Calu3 (cell line): ENCODE measurements at regions not wholly inside any gene's neighbourhood (a gene's known extent, or its start where the extent isn't known, plus 50 kb on each side); places are given as distances from the start of the nearest gene placed in this dataset.
A peak's percentile ranks its signal among the peaks of the same experiment; 100 is the strongest.

Experiments
- BruUV-seq: library from RNA; stranded (reverse); fragments of 400-500 nt; replicated peaks from 2 replicates; lab custom pipeline; 2021; lab: Mats Ljungman, UMichigan
- CTCF ChIA-PET: fragments of 300-600 bp; sonication (Branson Sonifier 250); formaldehyde crosslinking; loops from one replicate; lab custom pipeline; 2022; ENCODE audit warnings: antibody characterized with exemption; lab: Charles Lee
- DNase-seq: peaks from one replicate; pipeline ENCODE4 v3.0.0; 2022
- H3K27ac Mint-ChIP-seq: one replicate; pipeline ENCODE4 v1.8.0; 2022; ENCODE audit warnings: mixed read lengths; ENCODE audit not compliant: unreplicated experiment
- H3K27me3 Mint-ChIP-seq: one replicate; pipeline ENCODE4 v1.8.0; 2022; ENCODE audit warnings: mixed read lengths; ENCODE audit not compliant: unreplicated experiment
- H3K36me3 Mint-ChIP-seq: one replicate; pipeline ENCODE4 v1.8.0; 2022; ENCODE audit warnings: mild to moderate bottlenecking, moderate library complexity, mixed read lengths; ENCODE audit not compliant: insufficient read depth, unreplicated experiment
- H3K4me1 Mint-ChIP-seq: one replicate; pipeline ENCODE4 v1.8.0; 2022; ENCODE audit warnings: mild to moderate bottlenecking, low read depth, mixed read lengths; ENCODE audit not compliant: unreplicated experiment
- H3K4me3 Mint-ChIP-seq: one replicate; pipeline ENCODE4 v1.8.0; 2022; ENCODE audit warnings: mild to moderate bottlenecking, low read depth, moderate library complexity, mixed read lengths; ENCODE audit not compliant: unreplicated experiment
- H3K9me3 Mint-ChIP-seq: one replicate; pipeline ENCODE4 v1.8.0; 2022; ENCODE audit warnings: low read depth, mixed read lengths; ENCODE audit not compliant: unreplicated experiment
- intact Hi-C: fragments of 100-400 bp; cut with micrococcal nuclease; formaldehyde crosslinking; loops from one replicate; pipeline ENCODE4 v1.10.0; 2022; ENCODE audit not compliant: unreplicated experiment
- TF ChIP-seq, protein P1 (sequence below): fragments of 200-600 bp; IDR thresholded peaks from one replicate; pipeline ENCODE4 v1.8.0; 2022; ENCODE audit warnings: antibody characterized with exemption; ENCODE audit not compliant: unreplicated experiment

GRCh38 chr7:17500736-17501135 is 202.3 kb downstream of the AHR start:
- no peak overlapping the region for H3K27ac Mint-ChIP-seq
- H3K4me3 Mint-ChIP-seq: no peak overlapping the region
- no peaks in the 10 kb centered on the region for H3K9me3 Mint-ChIP-seq
- CTCF ChIA-PET: no interaction called here
- TF ChIP-seq, protein P1, sequence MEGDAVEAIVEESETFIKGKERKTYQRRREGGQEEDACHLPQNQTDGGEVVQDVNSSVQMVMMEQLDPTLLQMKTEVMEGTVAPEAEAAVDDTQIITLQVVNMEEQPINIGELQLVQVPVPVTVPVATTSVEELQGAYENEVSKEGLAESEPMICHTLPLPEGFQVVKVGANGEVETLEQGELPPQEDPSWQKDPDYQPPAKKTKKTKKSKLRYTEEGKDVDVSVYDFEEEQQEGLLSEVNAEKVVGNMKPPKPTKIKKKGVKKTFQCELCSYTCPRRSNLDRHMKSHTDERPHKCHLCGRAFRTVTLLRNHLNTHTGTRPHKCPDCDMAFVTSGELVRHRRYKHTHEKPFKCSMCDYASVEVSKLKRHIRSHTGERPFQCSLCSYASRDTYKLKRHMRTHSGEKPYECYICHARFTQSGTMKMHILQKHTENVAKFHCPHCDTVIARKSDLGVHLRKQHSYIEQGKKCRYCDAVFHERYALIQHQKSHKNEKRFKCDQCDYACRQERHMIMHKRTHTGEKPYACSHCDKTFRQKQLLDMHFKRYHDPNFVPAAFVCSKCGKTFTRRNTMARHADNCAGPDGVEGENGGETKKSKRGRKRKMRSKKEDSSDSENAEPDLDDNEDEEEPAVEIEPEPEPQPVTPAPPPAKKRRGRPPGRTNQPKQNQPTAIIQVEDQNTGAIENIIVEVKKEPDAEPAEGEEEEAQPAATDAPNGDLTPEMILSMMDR: no peak
- no peak for DNase-seq
- peaks cover 5% of the 10 kb centered on the region for H3K36me3 Mint-ChIP-seq
- no TSS peak for BruUV-seq
- intact Hi-C loops: no loop called here
- no peaks in the 10 kb centered on the region for H3K27me3 Mint-ChIP-seq
- H3K4me1 Mint-ChIP-seq: peaks cover 68% of the 10 kb centered on the region

GRCh38 chr7:17501441-17502212 is 203.2 kb downstream of the AHR start:
- TF ChIP-seq, protein P1: no peak
- peaks cover 5% of the 10 kb centered on the region for H3K36me3 Mint-ChIP-seq
- no peak for DNase-seq
- H3K27ac Mint-ChIP-seq: no peak overlapping the region
- H3K4me3 Mint-ChIP-seq: no peak overlapping the region
- CTCF ChIA-PET: no interaction called here
- intact Hi-C loops: no loop called here
- BruUV-seq: no TSS peak
- peaks cover 69% of the 10 kb centered on the region for H3K4me1 Mint-ChIP-seq
- H3K9me3 Mint-ChIP-seq: no peaks in the 10 kb centered on the region
- H3K27me3 Mint-ChIP-seq: no peaks in the 10 kb centered on the region

DNA sequence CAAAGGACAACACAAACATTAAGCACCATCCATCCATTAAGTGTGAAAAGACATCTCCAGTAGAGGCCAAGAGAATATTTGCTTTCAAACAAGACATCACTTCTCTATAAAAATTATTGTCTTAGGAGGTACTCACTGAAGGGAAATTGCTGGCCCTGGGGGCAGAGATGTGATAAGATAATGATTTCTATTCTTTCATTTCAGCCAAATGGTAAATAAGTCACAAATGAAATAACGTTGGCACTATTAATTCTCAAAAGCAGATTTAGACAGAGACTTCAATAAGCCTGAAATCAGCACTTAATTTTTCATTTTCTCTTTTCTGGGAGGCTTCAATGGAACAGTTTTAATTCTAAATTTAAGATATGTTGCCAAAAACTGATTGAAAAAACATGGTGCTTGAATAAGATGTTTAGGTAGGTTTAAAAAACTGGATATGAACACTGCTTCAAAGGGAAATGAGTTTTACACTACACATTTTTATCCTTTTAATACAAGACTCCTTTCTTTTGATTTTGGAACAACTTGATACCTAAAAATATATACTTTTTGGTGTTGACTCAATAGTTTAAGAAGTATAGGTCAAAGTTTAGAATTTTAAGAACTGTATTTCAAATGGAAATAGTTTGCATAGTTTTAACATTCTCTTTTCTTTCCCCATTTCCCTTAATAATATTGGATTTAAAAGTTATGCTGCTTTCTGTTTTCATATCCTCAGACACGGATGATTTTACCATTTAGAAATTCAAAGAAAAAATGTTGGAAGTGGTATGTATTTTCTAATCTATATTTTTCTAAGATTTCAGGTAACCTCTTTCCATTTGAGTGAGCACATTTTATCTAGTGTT is 204.0 kb downstream of the AHR start:
- intact Hi-C loops: no loop called here
- Mint-ChIP-seq H3K9me3 (no peaks in the 10 kb centered on the region), H3K27me3 (no peaks in the 10 kb centered on the region), H3K36me3 (peaks cover 5% of the 10 kb centered on the region), H3K27ac (no peak overlapping the region), H3K4me3 (no peak overlapping the region), H3K4me1 (peaks cover 68% of the 10 kb centered on the region)
- no peak for DNase-seq
- TF ChIP-seq, protein P1: no peak
- BruUV-seq: no TSS peak
- CTCF ChIA-PET: no interaction called here

DNA sequence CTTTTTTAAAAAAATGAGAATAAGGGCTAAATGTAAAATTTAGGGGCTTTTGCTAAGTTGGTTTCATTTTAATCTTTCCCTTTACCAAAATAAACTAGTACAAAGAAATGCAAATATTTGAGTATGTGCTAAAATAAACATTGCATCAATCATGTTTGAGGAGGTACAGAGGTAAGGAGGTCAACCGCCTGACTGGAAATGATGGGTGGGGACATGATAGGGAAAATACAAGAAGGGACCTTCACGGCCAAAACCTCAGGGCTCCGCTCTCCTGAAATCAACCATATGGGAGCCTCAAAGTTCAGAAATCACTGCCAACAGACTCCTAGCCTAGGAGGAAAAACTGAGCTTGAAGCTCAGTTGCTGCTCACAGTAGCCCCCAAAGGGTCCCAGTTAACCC is 207.6 kb downstream of the AHR start:
- H3K27me3 Mint-ChIP-seq: no peaks in the 10 kb centered on the region
- DNase-seq: peak; percentile 43
- peak overlapping the region; percentile 38 for H3K4me3 Mint-ChIP-seq
- intact Hi-C loops: loop anchor here (5.0 kb wide), 1 partner anchor 64 kb away; no protein-coding TSS in a partner anchor
- peak overlapping the region; percentile 6 for H3K27ac Mint-ChIP-seq
- H3K4me1 Mint-ChIP-seq: peaks cover 41% of the 10 kb centered on the region
- BruUV-seq: no TSS peak
- TF ChIP-seq, protein P1: no peak
- CTCF ChIA-PET: interaction anchor here (0.7 kb wide), 1 partner anchor 624 kb away, joined by 3 read pairs; the partner anchor contains the start of gene AGR3
- no peaks in the 10 kb centered on the region for H3K36me3 Mint-ChIP-seq
- no peaks in the 10 kb centered on the region for H3K9me3 Mint-ChIP-seq
